ENCODE measurements at regions not wholly inside any gene's neighbourhood (a gene's known extent, or its start where the extent isn't known, plus 50 kb on each side); places are given as distances from the start of the nearest gene placed in this dataset.

GRCh38 chr9:86695910-86696424 lies 251.3 kb downstream of the GAS1 start:
- DNase-seq (ENCODE audit: low read depth in 2 of 2): no peak

DNA sequence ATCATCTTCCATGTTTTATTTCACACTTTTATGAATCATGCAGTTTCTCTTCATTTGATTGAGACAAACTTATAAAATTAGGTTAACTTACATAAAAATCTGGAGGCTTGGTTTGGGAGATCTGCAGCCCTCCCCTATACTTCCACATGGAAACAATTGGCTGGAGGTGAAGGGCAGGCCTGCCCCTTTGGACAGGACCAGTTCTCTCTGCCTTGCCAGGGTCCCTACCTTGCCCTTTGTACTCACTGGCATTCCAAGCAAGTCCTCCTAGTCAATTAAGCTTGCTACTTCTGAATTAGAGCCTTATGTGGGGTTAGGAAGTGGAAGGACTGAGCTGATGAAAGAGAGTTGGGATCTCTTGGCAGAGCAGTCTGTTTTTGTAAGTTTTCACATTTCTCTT lies 257.3 kb downstream of the GAS1 start:
- DNase-seq (ENCODE audit: low read depth in 2 of 2): no peak

DNA sequence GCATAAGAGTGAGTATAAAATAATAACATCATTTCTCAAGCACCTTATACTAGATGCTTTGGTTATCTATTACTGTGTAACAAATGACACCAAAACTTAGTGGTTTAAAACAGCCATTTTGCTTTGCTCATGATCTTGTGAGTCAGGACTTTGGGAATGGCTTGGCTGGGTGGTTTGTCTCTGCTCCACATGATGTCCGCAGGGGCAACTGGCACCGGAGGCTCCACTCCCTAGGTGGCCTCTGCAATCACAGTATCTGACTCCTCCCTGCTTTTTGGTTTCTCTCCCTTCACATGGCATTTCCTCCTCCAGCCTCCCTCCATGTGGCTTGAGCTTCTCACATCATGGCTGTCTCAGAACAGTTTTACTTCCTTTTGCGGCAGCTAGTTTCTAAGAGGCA lies 259.5 kb downstream of the GAS1 start:
- no peak for DNase-seq (ENCODE audit: low read depth in 2 of 2)

DNA sequence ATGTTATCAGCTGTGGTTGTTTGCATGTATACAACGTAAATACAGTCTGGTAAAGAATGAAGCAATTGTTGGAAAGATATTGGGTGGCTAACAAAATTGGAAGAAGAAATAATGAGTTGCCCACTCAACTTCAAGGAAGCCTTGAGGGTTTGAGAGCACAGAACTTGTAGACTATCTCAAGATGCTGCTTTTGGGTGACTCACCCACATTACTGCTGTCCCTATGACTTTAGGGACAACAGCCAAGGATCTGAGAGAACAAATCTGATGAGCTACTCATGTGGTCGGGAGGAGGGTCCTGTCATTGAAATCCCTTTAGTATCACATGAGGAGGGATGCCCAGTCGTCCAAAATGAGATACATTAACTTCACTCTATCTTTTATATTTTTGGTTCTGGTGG lies 261.8 kb downstream of the GAS1 start:
- DNase-seq (ENCODE audit: low read depth in 2 of 2): no peak

DNA sequence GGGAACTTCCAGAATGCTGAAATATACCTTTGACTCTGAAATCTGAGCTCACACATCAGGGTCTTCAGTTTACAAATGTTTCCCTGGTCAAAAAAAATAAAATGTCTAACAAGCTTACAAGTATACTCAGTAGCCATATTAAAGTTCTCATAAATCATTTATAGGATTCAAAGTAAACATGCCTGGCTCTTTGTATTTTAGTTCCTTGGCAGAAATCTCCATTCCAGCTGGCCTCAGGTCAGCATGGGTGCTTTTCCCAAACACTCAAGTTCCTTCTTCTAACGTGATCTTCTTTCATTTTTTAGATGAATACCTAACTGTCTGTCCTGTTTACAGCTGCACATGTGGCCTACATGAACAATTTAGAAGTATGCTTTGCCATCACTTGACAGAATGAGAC lies 263.2 kb downstream of the GAS1 start:
- DNase-seq (ENCODE audit: low read depth in 2 of 2): no peak

GRCh38 chr9:86682240-86682639 lies 265.1 kb downstream of the GAS1 start:
- DNase-seq (ENCODE audit: low read depth in 2 of 2): no peak

DNA sequence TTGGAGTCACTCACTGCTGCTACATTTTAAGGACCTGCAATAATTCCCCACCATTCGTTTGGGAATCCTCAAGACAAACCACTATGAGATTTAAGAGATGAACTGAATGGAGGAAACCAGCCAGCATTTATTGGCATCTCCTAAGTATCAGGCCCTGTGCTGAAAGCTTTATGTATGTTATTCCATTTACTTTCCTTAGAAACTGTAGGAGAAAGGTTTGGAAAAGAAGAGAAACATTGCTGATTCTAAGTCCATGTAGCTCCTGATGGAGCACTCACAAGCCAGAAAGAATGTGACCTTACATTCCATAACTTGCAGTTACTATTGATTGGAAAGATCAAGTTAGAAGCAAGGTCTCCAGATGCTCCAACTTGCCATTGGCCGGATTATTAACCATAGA lies 267.4 kb downstream of the GAS1 start:
- DNase-seq (ENCODE audit: low read depth in 2 of 2): no peak

DNA sequence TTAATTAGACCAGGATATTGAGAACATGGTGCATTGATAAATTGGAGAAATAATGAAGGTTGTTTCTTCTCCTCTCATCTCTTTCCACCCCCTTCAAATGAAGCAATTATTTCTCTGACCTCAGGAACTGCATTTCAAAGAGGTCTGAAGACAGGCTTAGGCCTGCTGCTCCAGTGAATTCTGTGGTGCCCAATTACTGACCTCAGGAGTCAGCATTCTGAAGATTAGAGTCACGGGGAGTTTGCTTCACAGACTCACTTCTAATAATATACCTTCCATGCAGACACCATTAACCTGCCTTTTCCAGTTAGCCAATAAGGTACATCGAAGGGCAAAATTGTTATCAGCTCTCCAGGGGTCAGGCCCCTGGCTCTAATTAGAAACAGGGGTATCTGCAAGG lies 270.9 kb downstream of the GAS1 start:
- no peak for DNase-seq (ENCODE audit: low read depth in 2 of 2)

- DNase-seq (ENCODE audit: low read depth in 2 of 2): no peak
Observed at GRCh38 chr9:86675805-86676204, 271.5 kb downstream of the GAS1 start.

DNA sequence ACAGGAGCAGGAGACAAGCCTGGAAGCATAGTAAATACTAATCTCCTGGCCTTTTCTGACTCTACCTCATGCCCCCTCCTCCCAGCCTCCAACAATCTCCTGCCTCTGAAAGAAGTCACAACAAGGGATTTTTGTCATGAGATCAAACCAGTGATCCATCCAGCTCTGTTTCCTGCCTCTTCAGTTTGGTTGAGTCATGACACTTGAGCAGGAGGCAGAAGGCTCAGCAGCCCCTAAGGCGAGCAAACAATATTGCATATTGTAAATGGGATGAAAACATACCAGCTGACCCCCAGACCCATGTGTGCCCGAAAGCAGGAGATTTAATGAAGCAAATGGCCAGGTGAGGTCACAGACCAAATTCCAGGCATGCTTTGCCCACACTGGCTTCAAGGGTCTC lies 272.8 kb downstream of the GAS1 start:
- DNase-seq (ENCODE audit: low read depth in 2 of 2): no peak

- no peak for DNase-seq (ENCODE audit: low read depth in 2 of 2)
Observed at GRCh38 chr9:86672966-86673365, 274.3 kb downstream of the GAS1 start.

GRCh38 chr9:86672301-86672700 lies 275.0 kb downstream of the GAS1 start:
- DNase-seq (ENCODE audit: low read depth in 2 of 2): no peak

DNA sequence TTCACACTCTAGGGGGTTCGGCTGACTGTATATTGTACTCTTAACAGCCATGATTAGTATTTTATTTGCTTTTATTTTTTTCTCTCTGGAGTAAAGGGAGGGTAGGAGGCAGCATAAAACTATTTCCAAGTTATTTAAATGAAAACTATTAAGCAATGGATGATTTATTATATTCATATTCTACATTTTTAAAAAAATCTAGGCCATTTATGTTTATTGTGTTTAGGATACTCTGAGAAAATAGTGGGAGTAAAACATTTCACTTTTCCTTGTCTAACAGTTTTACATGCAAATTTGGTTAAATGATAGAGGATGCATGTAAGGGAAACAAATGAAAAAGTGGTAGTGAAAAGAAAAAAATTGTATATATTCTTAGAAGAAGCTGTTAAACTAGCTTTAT lies 276.3 kb downstream of the GAS1 start:
- no peak for DNase-seq (ENCODE audit: low read depth in 2 of 2)

GRCh38 chr9:86670536-86670935 lies 276.8 kb downstream of the GAS1 start:
- DNase-seq (ENCODE audit: low read depth in 2 of 2): no peak

- no peak for DNase-seq (ENCODE audit: low read depth in 2 of 2)
Observed at GRCh38 chr9:86670076-86670475, 277.2 kb downstream of the GAS1 start.

- DNase-seq (ENCODE audit: low read depth in 2 of 2): no peak
Observed at GRCh38 chr9:86669422-86669821, 277.9 kb downstream of the GAS1 start.

DNA sequence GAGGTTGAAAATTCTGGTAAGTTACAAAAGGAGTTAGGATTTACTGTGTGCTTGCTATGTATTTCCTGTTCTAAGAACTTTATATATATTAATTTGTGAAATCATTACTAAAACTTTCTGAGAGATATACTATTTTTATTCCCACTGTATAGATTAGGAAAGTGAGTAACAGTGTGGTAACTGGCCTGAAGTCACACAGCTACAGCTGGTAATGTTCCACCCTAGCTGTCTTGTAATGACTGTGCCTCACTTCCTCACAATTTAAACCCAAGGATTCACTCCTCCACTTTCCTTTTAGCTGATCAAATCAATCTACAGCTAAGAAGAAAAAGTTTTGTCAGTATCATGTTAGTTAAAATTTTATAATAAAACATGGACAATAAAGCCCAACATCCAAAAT lies 278.8 kb downstream of the GAS1 start:
- DNase-seq (ENCODE audit: low read depth in 2 of 2): no peak

DNA sequence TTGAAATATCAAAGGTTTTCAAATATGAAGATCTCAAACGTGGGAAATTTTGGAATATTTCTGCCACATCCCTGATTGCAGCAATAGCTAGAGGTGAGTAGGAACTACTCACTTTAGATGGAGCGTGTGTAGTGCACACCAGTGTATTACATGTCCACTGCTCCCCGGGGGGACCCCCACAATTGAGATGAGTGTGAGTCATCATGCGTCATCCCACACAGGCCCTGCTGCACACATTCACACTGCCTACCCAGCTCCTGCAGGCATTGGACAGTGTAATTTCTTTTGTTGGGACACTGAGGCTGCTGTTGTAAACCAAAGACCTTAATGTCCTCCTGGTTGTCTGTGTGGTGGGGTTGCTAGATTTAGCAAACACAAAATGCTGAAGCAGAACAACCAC lies 280.0 kb downstream of the GAS1 start:
- peak in 1 of 2 donors; percentile 6 for DNase-seq (ENCODE audit: low read depth in 2 of 2)

DNA sequence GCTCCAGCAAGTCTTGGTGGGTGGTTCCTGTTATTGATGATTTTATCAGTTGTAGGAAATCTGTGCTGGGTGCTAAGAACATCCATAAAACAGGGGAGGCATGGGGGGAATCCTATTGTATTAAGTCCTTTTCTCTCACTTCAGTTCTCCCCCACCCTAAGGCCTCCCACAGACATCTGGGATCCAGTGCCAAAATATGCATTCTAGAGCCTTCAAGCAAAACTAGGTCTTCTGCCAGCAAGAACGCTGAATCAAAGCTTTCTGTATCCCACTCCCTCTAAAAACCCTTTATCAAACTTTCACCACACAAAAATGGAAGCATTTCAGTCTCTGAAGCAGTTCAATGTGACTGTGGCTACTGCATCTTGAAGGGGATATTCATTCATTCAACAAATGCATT lies 281.9 kb downstream of the GAS1 start:
- DNase-seq (ENCODE audit: low read depth in 2 of 2): no peak

DNA sequence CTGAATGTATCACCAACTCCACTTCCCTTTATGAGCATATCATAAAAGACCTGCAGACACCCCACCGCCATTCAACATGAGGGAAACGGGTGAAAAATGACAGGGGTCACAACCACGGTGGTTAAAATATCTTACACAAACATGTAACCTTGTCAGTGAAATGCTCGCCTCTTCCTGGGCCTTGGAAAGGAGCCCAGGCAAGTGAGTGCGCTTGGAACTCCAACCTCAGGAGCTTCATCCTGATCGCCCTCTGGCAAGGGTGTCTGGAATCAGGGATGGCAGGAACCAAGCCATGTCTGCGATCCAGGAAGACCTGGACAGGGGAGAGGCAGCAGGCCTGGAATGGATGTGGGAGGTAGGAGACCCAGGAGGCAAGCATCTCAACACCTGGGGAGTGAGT lies 282.7 kb downstream of the GAS1 start:
- DNase-seq (ENCODE audit: low read depth in 2 of 2): no peak

- DNase-seq (ENCODE audit: low read depth in 2 of 2): no peak
Observed at GRCh38 chr9:86663905-86664304, 283.4 kb downstream of the GAS1 start.

- no peak for DNase-seq (ENCODE audit: low read depth in 2 of 2)
Observed at GRCh38 chr9:86662890-86663468, 284.3 kb downstream of the GAS1 start.

- no peak for DNase-seq (ENCODE audit: low read depth in 2 of 2)
Observed at GRCh38 chr9:86660146-86660943, 287.0 kb downstream of the GAS1 start.
